Activated T-helper 17 cell treated with anti-CD3 and anti-CD28 coated beads, Interleukin-2, amount 50 U/mL, for 72 hours (primary cell): ENCODE measurements at regions not wholly inside any gene's neighbourhood (a gene's known extent, or its start where the extent isn't known, plus 50 kb on each side); places are given as distances from the start of the nearest gene placed in this dataset.
A peak's percentile ranks its signal among the peaks of the same experiment; 100 is the strongest.
"Not testable (repeated sequence)": the region's sequence is repeated elsewhere in the genome, so short reads cannot be mapped to it uniquely, and the experiment has no call there.

Experiments used
- ATAC-seq: fragments of 150-1000 bp; cut with Tn5 transposase; replicated peaks from 2 replicates; pipeline ENCODE4 v1.10.0; 2021; ENCODE audit warnings: mild to moderate bottlenecking, moderate library complexity
- H3K27ac Mint-ChIP-seq: one replicate; pipeline ENCODE4 v1.8.0; 2022; ENCODE audit warnings: mixed read lengths
- H3K27me3 Mint-ChIP-seq: one replicate; pipeline ENCODE4 v1.8.0; 2022; ENCODE audit warnings: mixed read lengths
- H3K36me3 Mint-ChIP-seq: one replicate; pipeline ENCODE4 v1.8.0; 2022; ENCODE audit warnings: low read depth, mild to moderate bottlenecking, mixed read lengths
- H3K4me1 Mint-ChIP-seq: one replicate; pipeline ENCODE4 v1.8.0; 2022; ENCODE audit warnings: mixed read lengths
- H3K4me3 Mint-ChIP-seq: one replicate; pipeline ENCODE4 v1.8.0; 2022; ENCODE audit warnings: mild to moderate bottlenecking, mixed read lengths
- H3K9me3 Mint-ChIP-seq: one replicate; pipeline ENCODE4 v1.8.0; 2022; ENCODE audit warnings: mixed read lengths

- Mint-ChIP-seq H3K27ac (no peak overlapping the region), H3K27me3 (peaks cover 27% of the 10 kb centered on the region), H3K36me3 (no peaks in the 10 kb centered on the region), H3K4me3 (no peak overlapping the region), H3K4me1 (peaks cover 14% of the 10 kb centered on the region), H3K9me3 (no peaks in the 10 kb centered on the region)
- ATAC-seq, result no peak
These were observed 71.8 kb downstream of the LARP7 start for GRCh38 chr4:112708772-112709171.

GRCh38 chr4:112714922-112715901 lies 78.3 kb downstream of the LARP7 start:
- ATAC-seq, result no peak
- no peaks in the 10 kb centered on the region for H3K36me3 Mint-ChIP-seq
- no peaks in the 10 kb centered on the region for H3K9me3 Mint-ChIP-seq
- no peak overlapping the region for H3K27ac Mint-ChIP-seq
- no peak overlapping the region for H3K4me3 Mint-ChIP-seq
- H3K27me3 Mint-ChIP-seq, result peaks cover 4% of the 10 kb centered on the region
- H3K4me1 Mint-ChIP-seq, result no peaks in the 10 kb centered on the region

GRCh38 chr4:112717856-112718255 lies 80.9 kb downstream of the LARP7 start:
- ATAC-seq, result no peak
- H3K4me1 Mint-ChIP-seq, result no peaks in the 10 kb centered on the region

GRCh38 chr4:112721627-112722026 lies 84.7 kb downstream of the LARP7 start:
- Mint-ChIP-seq H3K27ac (no peak overlapping the region), H3K36me3 (no peaks in the 10 kb centered on the region)

More at GRCh38 chr4:112717856-112718255, 80.9 kb downstream of the LARP7 start:
- H3K36me3 Mint-ChIP-seq, result no peaks in the 10 kb centered on the region
- no peaks in the 10 kb centered on the region for H3K9me3 Mint-ChIP-seq
- H3K27ac Mint-ChIP-seq, result no peak overlapping the region
- no peak overlapping the region for H3K4me3 Mint-ChIP-seq
- peaks cover 21% of the 10 kb centered on the region for H3K27me3 Mint-ChIP-seq

GRCh38 chr4:112726041-112726440 lies 89.1 kb downstream of the LARP7 start:
- Mint-ChIP-seq H3K4me3 (no peak overlapping the region), H3K27ac (no peak overlapping the region)

More at GRCh38 chr4:112721627-112722026, 84.7 kb downstream of the LARP7 start:
- no peak for ATAC-seq
- peaks cover 30% of the 10 kb centered on the region for H3K27me3 Mint-ChIP-seq
- no peak overlapping the region for H3K4me3 Mint-ChIP-seq
- no peaks in the 10 kb centered on the region for H3K4me1 Mint-ChIP-seq
- no peaks in the 10 kb centered on the region for H3K9me3 Mint-ChIP-seq

DNA sequence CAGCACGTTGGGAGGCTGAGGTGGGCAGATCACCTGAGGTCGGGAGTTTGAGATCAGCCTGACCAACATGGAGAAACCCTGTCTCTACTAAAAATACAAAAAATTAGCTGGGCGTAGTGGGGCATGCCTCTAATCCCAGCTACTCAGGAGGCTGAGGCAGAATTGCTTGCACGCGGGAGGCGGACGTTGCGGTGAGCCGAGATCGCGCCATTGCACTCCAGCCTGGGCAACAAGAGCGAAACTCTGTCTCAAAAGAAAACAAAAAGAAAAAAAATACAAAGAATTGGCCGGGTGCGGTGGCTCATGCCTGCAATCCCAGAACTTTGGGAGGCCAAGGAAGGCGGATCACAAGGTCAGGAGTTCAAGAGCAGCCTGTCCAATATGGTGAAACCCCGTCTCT lies 90.8 kb downstream of the LARP7 start:
- H3K36me3 Mint-ChIP-seq, H3K4me3 Mint-ChIP-seq, H3K9me3 Mint-ChIP-seq, H3K4me1 Mint-ChIP-seq, H3K27ac Mint-ChIP-seq, ATAC-seq: not testable (repeated sequence)
- peaks cover 10% of the 10 kb centered on the region for H3K27me3 Mint-ChIP-seq

More at GRCh38 chr4:112726041-112726440, 89.1 kb downstream of the LARP7 start:
- Mint-ChIP-seq H3K27me3 (peaks cover 21% of the 10 kb centered on the region), H3K36me3 (no peaks in the 10 kb centered on the region), H3K9me3 (no peaks in the 10 kb centered on the region), H3K4me1 (no peaks in the 10 kb centered on the region)
- ATAC-seq, result no peak

GRCh38 chr4:112731715-112732114 lies 94.8 kb downstream of the LARP7 start:
- H3K9me3 Mint-ChIP-seq, result no peaks in the 10 kb centered on the region
- H3K27me3 Mint-ChIP-seq, result no peaks in the 10 kb centered on the region
- H3K36me3 Mint-ChIP-seq, result no peaks in the 10 kb centered on the region
- no peak for ATAC-seq
- no peak overlapping the region for H3K27ac Mint-ChIP-seq
- H3K4me3 Mint-ChIP-seq, result no peak overlapping the region
- peaks cover 9% of the 10 kb centered on the region for H3K4me1 Mint-ChIP-seq

DNA sequence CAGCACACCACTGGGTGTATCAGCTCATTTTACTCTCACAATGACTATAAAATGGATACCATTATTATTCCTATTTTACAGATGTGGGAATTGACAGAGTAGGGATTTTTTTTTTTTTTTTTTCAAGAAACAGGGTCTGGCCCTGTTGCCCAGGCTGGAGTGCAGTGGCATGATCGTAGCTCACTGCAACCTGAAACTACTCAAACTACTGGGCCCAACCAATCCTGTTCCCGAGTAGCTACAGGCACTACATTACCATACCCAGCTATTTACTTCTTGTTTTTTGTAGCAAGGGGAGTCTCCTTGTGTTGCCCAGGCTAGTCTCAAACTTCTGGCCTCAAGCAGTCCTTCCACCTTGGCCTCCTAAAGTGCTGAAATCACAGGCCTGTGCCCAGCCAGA lies 95.2 kb downstream of the LARP7 start:
- ATAC-seq, result no peak
- Mint-ChIP-seq H3K27me3 (no peaks in the 10 kb centered on the region), H3K9me3 (no peaks in the 10 kb centered on the region), H3K27ac (no peak overlapping the region), H3K4me1 (peaks cover 12% of the 10 kb centered on the region), H3K4me3 (no peak overlapping the region), H3K36me3 (no peaks in the 10 kb centered on the region)

DNA sequence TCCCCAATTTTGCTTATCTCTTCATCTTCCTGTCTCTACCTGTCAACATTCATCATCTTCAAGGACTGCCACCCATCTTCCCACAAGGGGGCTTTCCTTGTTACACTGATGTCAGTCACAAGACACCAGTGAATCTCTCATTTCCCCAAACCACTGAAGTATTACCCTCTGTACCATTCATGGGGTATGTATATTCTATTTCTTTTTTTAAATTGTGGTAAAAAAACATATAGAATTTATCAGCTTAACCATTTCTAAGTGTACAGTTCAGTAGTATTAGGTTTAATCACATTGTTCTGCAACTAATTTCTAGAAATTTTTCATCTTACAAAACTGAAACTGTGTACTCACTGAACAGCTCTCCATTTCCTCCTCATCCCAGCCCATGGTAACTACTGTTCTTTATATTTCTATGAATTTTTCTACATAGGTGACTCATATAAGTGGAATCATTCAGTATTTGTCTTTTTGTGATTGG lies 98.6 kb downstream of the LARP7 start:
- no peaks in the 10 kb centered on the region for H3K9me3 Mint-ChIP-seq
- H3K36me3 Mint-ChIP-seq, result no peaks in the 10 kb centered on the region
- H3K4me1 Mint-ChIP-seq, result peaks cover 12% of the 10 kb centered on the region
- H3K4me3 Mint-ChIP-seq, result peak overlapping the region; percentile 12
- no peaks in the 10 kb centered on the region for H3K27me3 Mint-ChIP-seq
- ATAC-seq, result peak; percentile 82
- H3K27ac Mint-ChIP-seq, result peak overlapping the region; percentile 46

- Mint-ChIP-seq H3K4me3 (no peak overlapping the region), H3K9me3 (no peaks in the 10 kb centered on the region), H3K27ac (peak overlapping the region; percentile 46), H3K4me1 (peaks cover 12% of the 10 kb centered on the region), H3K27me3 (no peaks in the 10 kb centered on the region), H3K36me3 (no peaks in the 10 kb centered on the region)
- peak; percentile 47 for ATAC-seq
These were observed 99.8 kb downstream of the LARP7 start for GRCh38 chr4:112736718-112737135.

GRCh38 chr4:112739442-112739841 lies 102.5 kb downstream of the LARP7 start:
- ATAC-seq, result no peak
- H3K4me3 Mint-ChIP-seq, result no peak overlapping the region
- H3K4me1 Mint-ChIP-seq, result peaks cover 12% of the 10 kb centered on the region
- H3K36me3 Mint-ChIP-seq, result no peaks in the 10 kb centered on the region
- no peaks in the 10 kb centered on the region for H3K9me3 Mint-ChIP-seq
- no peak overlapping the region for H3K27ac Mint-ChIP-seq
- no peaks in the 10 kb centered on the region for H3K27me3 Mint-ChIP-seq

- Mint-ChIP-seq H3K9me3 (no peaks in the 10 kb centered on the region), H3K36me3 (no peaks in the 10 kb centered on the region), H3K4me1 (no peaks in the 10 kb centered on the region), H3K27me3 (peaks cover 3% of the 10 kb centered on the region), H3K4me3 (no peak overlapping the region), H3K27ac (no peak overlapping the region)
- no peak for ATAC-seq
These were observed 110.1 kb downstream of the LARP7 start for GRCh38 chr4:112747036-112747435.

- no peaks in the 10 kb centered on the region for H3K4me1 Mint-ChIP-seq
- no peaks in the 10 kb centered on the region for H3K36me3 Mint-ChIP-seq
These were observed 111.5 kb downstream of the LARP7 start for GRCh38 chr4:112748352-112748878.

DNA sequence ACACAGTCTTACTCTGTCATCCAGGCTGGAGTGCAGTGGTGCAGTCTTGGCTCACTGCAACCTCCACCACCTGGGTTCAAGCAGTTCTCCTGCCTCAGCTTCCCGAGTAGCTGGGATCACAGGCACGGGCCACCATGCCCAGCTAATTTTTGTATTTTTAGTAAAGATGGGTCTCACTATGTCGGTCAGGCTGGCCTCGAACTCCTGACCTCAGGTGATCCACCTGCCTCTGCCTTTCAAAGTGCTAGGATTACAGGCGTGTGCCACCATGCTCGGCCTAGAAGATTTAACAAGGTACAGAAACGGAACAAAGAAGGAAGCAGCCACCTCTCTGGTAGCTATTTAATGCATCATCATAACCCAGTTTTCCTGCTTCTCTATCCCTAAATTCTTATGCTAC lies 113.8 kb downstream of the LARP7 start:
- not testable (repeated sequence) for H3K9me3 Mint-ChIP-seq, H3K4me1 Mint-ChIP-seq, H3K36me3 Mint-ChIP-seq, ATAC-seq, H3K27ac Mint-ChIP-seq, H3K27me3 Mint-ChIP-seq, H3K4me3 Mint-ChIP-seq

More at GRCh38 chr4:112748352-112748878, 111.5 kb downstream of the LARP7 start:
- peaks cover 3% of the 10 kb centered on the region for H3K27me3 Mint-ChIP-seq
- H3K9me3 Mint-ChIP-seq, result no peaks in the 10 kb centered on the region
- ATAC-seq, result no peak
- H3K27ac Mint-ChIP-seq, result no peak overlapping the region
- no peak overlapping the region for H3K4me3 Mint-ChIP-seq

DNA sequence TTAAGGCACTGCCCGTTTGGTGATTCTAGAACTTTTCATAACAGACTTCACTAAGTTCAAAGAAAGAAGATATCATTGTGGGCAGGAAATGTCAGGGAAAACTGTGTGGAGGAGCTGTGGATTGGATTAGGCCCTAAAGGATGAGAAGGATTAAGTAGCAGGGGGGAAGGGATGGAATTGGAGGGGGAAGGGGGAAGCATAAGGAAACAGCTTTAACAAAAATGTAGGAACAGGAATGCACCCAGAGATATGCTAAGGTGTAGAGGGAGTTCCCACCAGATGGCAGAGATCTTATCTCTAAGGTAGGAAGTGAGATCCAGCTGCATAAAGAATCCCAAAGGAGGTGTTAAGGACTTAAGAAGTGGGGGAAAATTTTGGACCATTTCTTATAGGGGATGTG lies 114.5 kb downstream of the LARP7 start:
- ATAC-seq, result no peak
- no peaks in the 10 kb centered on the region for H3K27me3 Mint-ChIP-seq

More for the DNA sequence above, 114.5 kb downstream of the LARP7 start:
- Mint-ChIP-seq H3K27ac (no peak overlapping the region), H3K4me3 (no peak overlapping the region), H3K4me1 (no peaks in the 10 kb centered on the region), H3K9me3 (no peaks in the 10 kb centered on the region), H3K36me3 (no peaks in the 10 kb centered on the region)
